ENCODE measurements at regions not wholly inside any gene's neighbourhood (a gene's known extent, or its start where the extent isn't known, plus 50 kb on each side); places are given as distances from the start of the nearest gene placed in this dataset.
"Not testable (repeated sequence)": the region's sequence is repeated elsewhere in the genome, so short reads cannot be mapped to it uniquely, and the experiment has no call there.

- DNase-seq = no peak
Measured at GRCh38 chr12:46084666-46085631, 94.6 kb upstream of the SCAF11 start.

- no peak for DNase-seq
Measured at GRCh38 chr12:46082490-46083200, 92.3 kb upstream of the SCAF11 start.

- DNase-seq = no peak
Measured at GRCh38 chr12:46073321-46073720, 82.9 kb upstream of the SCAF11 start.

GRCh38 chr12:46071769-46072624 is 81.6 kb upstream of the SCAF11 start:
- DNase-seq = peak; percentile 47

GRCh38 chr12:46071335-46071734 is 81.0 kb upstream of the SCAF11 start:
- DNase-seq = no peak

GRCh38 chr12:46067094-46067493 is 76.7 kb upstream of the SCAF11 start:
- no peak for DNase-seq

GRCh38 chr12:46065412-46066166 is 75.2 kb upstream of the SCAF11 start:
- DNase-seq = no peak

GRCh38 chr12:46064548-46064947 is 74.2 kb upstream of the SCAF11 start:
- DNase-seq = no peak

- DNase-seq = not testable (repeated sequence)
Measured at GRCh38 chr12:46058697-46059096, 68.3 kb upstream of the SCAF11 start.

GRCh38 chr12:46050805-46051204 is 60.4 kb upstream of the SCAF11 start:
- DNase-seq = no peak

GRCh38 chr12:46049665-46050064 is 59.3 kb upstream of the SCAF11 start:
- no peak for DNase-seq

GRCh38 chr12:46046436-46046835 is 56.1 kb upstream of the SCAF11 start:
- DNase-seq = no peak

- DNase-seq = no peak
Measured at GRCh38 chr12:46043972-46044520, 53.7 kb upstream of the SCAF11 start.

Measured in midbrain (tissue), 1 donor.